Liver (tissue), 8 donors: ENCODE measurements at regions not wholly inside any gene's neighbourhood (a gene's known extent, or its start where the extent isn't known, plus 50 kb on each side); places are given as distances from the start of the nearest gene placed in this dataset.

Experiments used
- DNase-seq: peaks from one replicate; pipeline ENCODE4 v3.0.0-alpha.2; 2017; ENCODE audit warnings: low spot score
- H3K27ac ChIP-seq, 2 donors: one replicate each; pipeline ENCODE4 v1.7.0; 2013; ENCODE audit warnings: inconsistent platforms in 2 of 2, low read length in 2 of 2, control low read depth in 1 of 2, low read depth in 1 of 2, mild to moderate bottlenecking in 1 of 2
- H3K27me3 ChIP-seq, 4 donors: one replicate each; pipeline versions ENCODE4 v1.6.1 to v1.7.0; 2013; ENCODE audit warnings: low read length in 3 of 4, inconsistent platforms in 1 of 4, mild to moderate bottlenecking in 1 of 4, moderate library complexity in 1 of 4; ENCODE audit not compliant: control insufficient read depth in 4 of 4, insufficient read depth in 4 of 4
- H3K36me3 ChIP-seq, 4 donors: one replicate each; pipeline versions ENCODE4 v1.6.1 to v1.7.0; 2013; ENCODE audit warnings: low read length in 3 of 4, mild to moderate bottlenecking in 3 of 4, low read depth in 1 of 4, moderate library complexity in 1 of 4; ENCODE audit not compliant: control insufficient read depth in 4 of 4, insufficient read depth in 3 of 4
- H3K4me1 ChIP-seq, 4 donors: one replicate each; pipeline versions ENCODE4 v1.6.1 to v1.7.0; 2013; ENCODE audit warnings: low read length in 3 of 4, mild to moderate bottlenecking in 3 of 4, moderate library complexity in 1 of 4; ENCODE audit not compliant: control insufficient read depth in 4 of 4, insufficient read depth in 4 of 4
- H3K4me3 ChIP-seq, 3 donors: one replicate each; pipeline versions ENCODE4 v1.6.1 to v1.7.0; 2013; ENCODE audit warnings: low read length in 3 of 3, control low read depth in 1 of 3, low read depth in 1 of 3, mild to moderate bottlenecking in 1 of 3
- H3K9ac ChIP-seq, 2 donors: one replicate each; pipeline ENCODE4 v1.7.0; 2013; ENCODE audit warnings: low read length in 2 of 2, mild to moderate bottlenecking in 2 of 2, moderate library complexity in 2 of 2, control low read depth in 1 of 2, low read depth in 1 of 2
- H3K9me3 ChIP-seq, 4 donors: one replicate each; pipeline versions ENCODE4 v1.6.1 to v1.7.0; 2013; ENCODE audit warnings: low read length in 3 of 4; ENCODE audit not compliant: control insufficient read depth in 4 of 4
- ATF3 ChIP-seq: IDR thresholded peaks from 2 replicates; pipeline ENCODE4 v1.6.1; 2016; ENCODE audit warnings: antibody characterized with exemption
- CTCF ChIP-seq: fragments of 150-350 bp; IDR thresholded peaks from 2 replicates; pipeline ENCODE4 v1.5.1; 2017; ENCODE audit warnings: improper control_type of control experiment, low read depth, low read length; ENCODE audit not compliant: missing input control
- EGR1 ChIP-seq, 2 donors: IDR thresholded peaks; 2 replicates each; pipeline ENCODE4 v1.6.1; 2016 to 2018; ENCODE audit warnings: antibody characterized with exemption in 2 of 2, low read depth in 2 of 2
- FOXA1 ChIP-seq: IDR thresholded peaks from 2 replicates; pipeline ENCODE4 v1.6.1; 2016; ENCODE audit warnings: antibody characterized with exemption
- FOXA2 ChIP-seq: IDR thresholded peaks from 2 replicates; pipeline ENCODE4 v1.6.1; 2016; ENCODE audit warnings: antibody characterized with exemption
- GABPA ChIP-seq, 2 donors: IDR thresholded peaks in 1 of 2; conservative IDR thresholded peaks in 1 of 2; 2 replicates each; pipeline ENCODE4 v1.6.1; 2016; ENCODE audit warnings: antibody characterized with exemption in 2 of 2, mild to moderate bottlenecking in 1 of 2, moderate library complexity in 1 of 2
- HNF4A ChIP-seq, 2 donors: conservative IDR thresholded peaks; 2 replicates each; pipeline ENCODE4 v1.6.1; 2016; ENCODE audit warnings: antibody characterized with exemption in 2 of 2, mild to moderate bottlenecking in 2 of 2
- HNF4G ChIP-seq: IDR thresholded peaks from 2 replicates; pipeline ENCODE4 v1.6.1; 2016; ENCODE audit warnings: antibody characterized with exemption
- JUND ChIP-seq, 2 donors: IDR thresholded peaks; 2 replicates each; pipeline ENCODE4 v1.6.1; 2016; ENCODE audit warnings: antibody characterized with exemption in 2 of 2
- MAX ChIP-seq: IDR thresholded peaks from 2 replicates; pipeline ENCODE4 v1.6.1; 2016; ENCODE audit warnings: antibody characterized with exemption
- NR2F2 ChIP-seq: IDR thresholded peaks from 2 replicates; pipeline ENCODE4 v1.6.1; 2016; ENCODE audit warnings: antibody characterized with exemption
- RAD21 ChIP-seq, 2 donors: IDR thresholded peaks; 2 replicates each; pipeline ENCODE4 v1.6.1; 2016; ENCODE audit warnings: antibody characterized with exemption in 2 of 2, mild to moderate bottlenecking in 2 of 2
- REST ChIP-seq: IDR thresholded peaks from 2 replicates; pipeline ENCODE4 v1.6.1; 2016; ENCODE audit warnings: antibody characterized with exemption, mild to moderate bottlenecking
- RXRA ChIP-seq, 2 donors: IDR thresholded peaks; 2 replicates each; pipeline ENCODE4 v1.6.1; 2017 to 2018; ENCODE audit warnings: antibody characterized with exemption in 2 of 2, mild to moderate bottlenecking in 1 of 2
- SP1 ChIP-seq: IDR thresholded peaks from 2 replicates; pipeline ENCODE4 v1.6.1; 2018; ENCODE audit warnings: antibody characterized with exemption, mild to moderate bottlenecking
- TAF1 ChIP-seq: conservative IDR thresholded peaks from 2 replicates; pipeline ENCODE4 v1.6.1; 2016; ENCODE audit warnings: antibody characterized with exemption, mild to moderate bottlenecking
- YY1 ChIP-seq: IDR thresholded peaks from 2 replicates; pipeline ENCODE4 v1.6.1; 2016; ENCODE audit warnings: antibody characterized with exemption, mild to moderate bottlenecking
- ZBTB33 ChIP-seq: IDR thresholded peaks from 2 replicates; pipeline ENCODE4 v1.6.1; 2016; ENCODE audit warnings: antibody characterized with exemption
- WGBS: extraction: QIAGEN DNeasy Blood & Tissue Kit; methylation state at CpG from one replicate; pipeline ENCODE4 v1.1.7; 2013; 5-methylcytosine and 5-hydroxymethylcytosine counted together
- donor health status: healthy.
- donor health status: healthy.
- donor health status: healthy.
- donor health status: healthy.
- donor health status: healthy.

- WGBS = 88% methylated on average over 7 of the region's 7 CpGs
- Histone ChIP-seq H3K4me3 (no peak overlapping the region), H3K9me3 (no peaks in the 10 kb centered on the region), H3K27ac (no peak overlapping the region), H3K9ac (no peak overlapping the region), H3K27me3 (no peaks in the 10 kb centered on the region), H3K36me3 (no peaks in the 10 kb centered on the region), H3K4me1 (no peaks in the 10 kb centered on the region)
- TF ChIP-seq RAD21 (IDR thresholded peaks at IDR 0.05) (no peak), HNF4A (conservative IDR thresholded peaks at IDR 0.05) (no peak), NR2F2 (no peak), MAX (no peak), TAF1 (no peak), REST (no peak), FOXA1 (no peak), YY1 (no peak), GABPA (IDR thresholded peaks at IDR 0.05 in 1 of 2, conservative IDR thresholded peaks at IDR 0.05 in 1 of 2) (no peak), SP1 (no peak), ZBTB33 (no peak), RXRA (IDR thresholded peaks at IDR 0.05) (no peak), CTCF (no peak), FOXA2 (no peak), JUND (IDR thresholded peaks at IDR 0.05) (no peak), ATF3 (no peak), EGR1 (IDR thresholded peaks at IDR 0.05; ENCODE audit: low read depth in 2 of 2) (no peak), HNF4G (no peak)
- no peak for DNase-seq
Observed at GRCh38 chr2:21664083-21664482, 540.3 kb downstream of the TDRD15 start.

- Histone ChIP-seq H3K4me1 (no peaks in the 10 kb centered on the region), H3K4me3 (no peak overlapping the region), H3K9ac (no peak overlapping the region), H3K27me3 (no peaks in the 10 kb centered on the region), H3K9me3 (no peaks in the 10 kb centered on the region), H3K36me3 (no peaks in the 10 kb centered on the region), H3K27ac (no peak overlapping the region)
- DNase-seq = no peak
- TF ChIP-seq FOXA1 (no peak), TAF1 (no peak), REST (no peak), EGR1 (IDR thresholded peaks at IDR 0.05; ENCODE audit: low read depth in 2 of 2) (no peak), YY1 (no peak), MAX (no peak), JUND (IDR thresholded peaks at IDR 0.05) (no peak), ATF3 (no peak)
- 92% methylated on average over 5 of the region's 5 CpGs for WGBS
Observed at GRCh38 chr2:21667638-21668037, 543.9 kb downstream of the TDRD15 start.
